ENCODE measurements at regions not wholly inside any gene's neighbourhood (a gene's known extent, or its start where the extent isn't known, plus 50 kb on each side); places are given as distances from the start of the nearest gene placed in this dataset.
"Not testable (repeated sequence)": the region's sequence is repeated elsewhere in the genome, so short reads cannot be mapped to it uniquely, and the experiment has no call there.

DNA sequence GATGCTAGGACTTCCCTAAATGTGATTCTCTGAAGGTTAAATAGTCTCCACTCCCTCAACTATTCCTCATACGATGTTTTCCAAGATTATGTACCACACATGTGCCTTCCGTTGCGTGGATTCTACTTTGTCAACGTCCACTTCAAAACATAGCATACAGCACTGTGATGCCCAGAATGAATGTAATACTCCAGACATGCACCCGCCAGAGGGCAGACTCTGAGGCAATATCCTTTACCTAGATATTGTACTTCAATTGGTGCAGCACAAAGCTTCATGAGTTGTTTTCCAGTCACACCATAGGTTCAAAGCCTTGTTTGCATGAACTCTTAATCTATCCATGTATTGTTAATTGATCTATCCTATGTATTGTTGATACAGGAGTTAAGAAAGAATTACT, 201.0 kb upstream of the NABP1 start:
- no peak for DNase-seq

DNA sequence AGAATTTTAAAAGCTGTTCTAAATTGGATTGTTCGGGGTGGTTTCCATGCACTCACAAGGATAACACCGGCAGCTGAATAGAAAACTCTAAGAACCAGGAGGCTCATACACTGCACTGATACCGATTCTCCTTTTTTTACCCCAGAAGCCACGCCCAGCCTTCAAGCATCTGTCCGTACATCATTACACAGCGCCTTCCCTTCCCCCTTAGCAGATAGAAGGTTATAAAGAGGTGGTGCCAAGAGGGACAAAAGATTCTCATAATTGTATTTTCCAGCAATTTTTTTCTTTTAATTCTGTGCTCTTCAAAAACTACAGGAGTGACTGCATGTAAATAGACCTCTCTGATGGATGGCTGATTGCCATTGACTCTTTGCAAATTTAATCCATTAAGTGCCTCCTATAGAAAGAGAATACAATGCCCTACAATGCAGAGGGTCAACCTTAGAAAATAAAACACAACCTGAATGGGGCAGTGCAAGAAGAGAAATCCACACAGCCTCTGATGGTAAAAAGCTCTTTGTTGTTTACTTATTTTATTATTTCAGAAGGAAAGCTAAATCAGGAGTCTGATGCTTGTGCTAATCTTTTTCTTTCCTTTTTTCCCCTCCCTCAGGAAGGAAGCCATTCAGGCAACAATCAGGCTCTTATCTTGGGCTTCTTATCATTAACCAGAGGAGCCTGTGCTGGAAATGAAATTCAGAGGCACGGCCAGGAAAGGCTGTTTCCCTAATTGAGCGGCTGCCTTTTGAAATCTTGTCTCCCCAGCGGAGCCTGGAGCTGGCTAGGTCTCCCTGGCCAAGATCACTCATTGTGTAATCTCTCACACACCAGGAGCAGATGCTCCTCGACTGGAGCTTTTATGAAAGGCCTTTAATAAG, 198.9 kb upstream of the NABP1 start:
- DNase-seq, result peak; percentile 88

DNA sequence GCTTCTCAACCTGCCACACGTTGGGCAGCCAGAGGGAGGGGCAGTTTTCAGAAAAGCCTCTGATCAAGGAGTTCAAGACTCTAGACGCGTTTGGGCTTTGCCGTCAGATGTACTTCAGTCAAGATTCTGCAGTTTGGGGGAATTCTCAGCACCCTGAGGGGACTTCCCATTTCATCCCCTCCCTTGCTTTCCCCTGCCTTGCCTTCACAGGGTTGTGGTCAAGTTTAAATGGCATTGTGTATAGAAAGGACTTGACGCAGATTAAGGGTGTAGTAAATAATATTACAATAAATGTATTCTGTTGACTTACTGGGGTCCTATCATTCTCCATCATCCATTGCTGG, 198.3 kb upstream of the NABP1 start:
- DNase-seq, result no peak

DNA sequence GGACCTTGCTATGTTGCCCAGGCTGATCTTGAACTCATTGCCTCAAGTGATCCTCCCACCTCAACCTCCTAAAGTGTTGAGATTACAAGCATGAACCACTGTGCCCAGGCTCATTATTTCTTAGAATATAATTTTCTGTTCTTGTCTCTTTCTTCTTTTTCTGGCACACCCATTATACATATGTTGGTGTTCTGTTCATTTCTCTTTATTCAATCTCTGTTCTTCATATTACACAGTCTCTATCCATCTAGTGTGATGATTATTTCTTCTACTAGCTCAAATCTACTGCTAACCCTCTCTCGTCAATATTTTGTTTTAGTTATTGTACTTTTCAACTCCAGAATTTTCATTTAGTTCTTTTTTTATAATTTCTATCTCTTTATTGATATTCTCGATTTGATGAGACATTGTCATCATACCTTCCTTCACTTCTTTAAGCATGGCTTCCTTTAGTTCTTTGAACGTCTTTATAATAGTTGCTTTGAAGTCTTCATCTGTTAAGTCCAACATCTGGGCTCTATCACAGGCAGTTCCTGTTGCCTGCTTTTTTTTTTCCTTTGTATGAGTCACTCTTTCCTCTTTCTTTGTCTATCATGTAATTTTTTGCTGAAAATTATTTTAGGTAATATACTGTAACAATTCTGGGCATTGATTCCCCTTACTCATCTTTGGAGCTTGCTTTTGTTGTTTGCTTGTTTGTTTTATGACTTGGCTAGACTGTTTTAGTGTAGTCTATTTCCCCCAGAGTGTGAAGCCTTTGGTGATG, 196.4 kb upstream of the NABP1 start:
- DNase-seq, result no peak

DNA sequence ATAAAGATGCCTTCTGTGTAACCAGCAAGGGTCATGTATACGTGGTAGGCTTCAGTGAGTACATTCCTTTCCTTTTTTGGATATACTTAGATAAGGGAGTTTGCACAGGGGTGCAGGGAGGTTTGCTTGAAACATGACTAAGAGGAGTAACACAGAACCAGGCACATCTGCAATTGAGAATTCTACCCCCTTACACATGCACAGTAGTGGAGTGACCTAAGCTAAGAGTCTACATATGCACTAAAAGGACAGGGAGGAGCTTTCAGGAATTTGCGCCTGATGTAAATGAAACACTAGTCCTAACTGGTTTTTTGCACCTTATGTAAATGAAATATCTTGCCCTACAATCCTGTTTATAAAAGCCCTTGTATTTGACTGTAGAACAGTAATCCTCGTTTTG, 194.8 kb upstream of the NABP1 start:
- DNase-seq, result no peak

DNA sequence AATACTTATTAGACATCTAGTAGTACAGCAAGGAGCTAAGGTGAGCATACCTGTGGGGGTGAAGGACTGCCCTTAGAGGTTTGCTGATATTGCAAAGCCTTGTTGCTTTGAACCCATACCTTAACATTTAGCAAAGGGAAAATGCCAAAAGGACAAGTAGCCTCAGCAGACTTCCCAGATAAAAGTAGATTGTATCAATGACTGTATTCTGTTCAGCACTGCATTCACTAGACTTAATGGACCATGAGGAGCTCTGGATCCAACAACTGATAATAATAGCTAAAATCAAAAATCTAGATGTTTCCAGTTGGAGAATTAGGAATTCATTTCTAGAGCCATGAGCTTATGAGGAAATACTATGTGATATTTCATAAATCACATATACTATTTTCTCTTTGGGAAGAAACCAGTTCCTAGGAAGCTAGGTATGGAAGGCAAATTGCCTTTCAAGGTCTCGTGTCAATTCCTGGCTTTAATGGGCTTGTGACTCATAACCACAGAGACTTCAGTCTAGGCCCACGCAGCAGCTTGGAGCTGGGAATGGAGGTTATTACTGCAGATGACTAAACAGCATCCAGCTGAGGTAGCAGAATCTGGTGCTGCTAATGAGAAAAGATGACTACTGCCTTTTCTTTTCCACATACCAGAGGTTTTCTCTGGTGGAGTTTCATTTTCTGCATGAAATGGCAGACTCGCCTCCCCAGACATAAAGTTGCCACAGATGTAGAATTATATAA, 191.2 kb upstream of the NABP1 start:
- no peak for DNase-seq

DNA sequence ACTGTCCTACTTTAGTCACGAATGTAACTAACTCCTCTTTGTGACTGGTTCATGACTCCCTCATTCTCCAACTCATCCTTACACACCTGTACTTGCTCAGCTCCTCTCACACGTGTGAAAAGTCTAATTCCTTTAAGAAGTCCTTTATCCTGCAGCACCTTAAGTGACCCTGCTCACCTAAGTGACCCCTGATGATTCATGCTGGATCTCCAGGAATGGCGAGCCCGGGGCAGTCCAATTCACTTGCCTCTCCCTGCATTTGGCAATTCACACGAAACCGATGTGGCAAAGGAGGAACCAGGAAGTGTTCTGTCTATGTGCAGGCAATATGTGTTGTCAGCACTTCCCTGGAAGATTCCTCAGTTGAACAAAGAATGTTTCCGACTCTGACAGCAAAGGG, 189.8 kb upstream of the NABP1 start:
- no peak for DNase-seq

DNA sequence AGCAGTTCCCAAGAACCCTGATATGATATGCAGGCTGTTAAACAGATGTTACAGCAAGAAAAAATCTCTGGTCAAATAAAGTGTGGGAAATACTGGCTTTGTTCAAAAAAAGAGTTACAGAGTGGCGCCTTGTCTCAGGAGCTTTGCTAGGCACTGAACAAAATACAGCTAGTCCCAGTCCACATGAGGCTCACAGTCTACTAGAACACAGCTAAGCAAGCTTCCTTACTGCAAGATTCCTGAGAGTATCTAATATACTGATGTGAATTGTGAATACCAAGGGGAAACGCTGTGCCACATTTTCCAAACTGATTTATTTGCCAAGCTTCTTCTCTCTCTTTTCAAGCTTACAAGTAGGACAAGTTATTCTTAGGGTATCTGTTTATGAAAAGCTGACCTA, 188.8 kb upstream of the NABP1 start:
- no peak for DNase-seq

DNA sequence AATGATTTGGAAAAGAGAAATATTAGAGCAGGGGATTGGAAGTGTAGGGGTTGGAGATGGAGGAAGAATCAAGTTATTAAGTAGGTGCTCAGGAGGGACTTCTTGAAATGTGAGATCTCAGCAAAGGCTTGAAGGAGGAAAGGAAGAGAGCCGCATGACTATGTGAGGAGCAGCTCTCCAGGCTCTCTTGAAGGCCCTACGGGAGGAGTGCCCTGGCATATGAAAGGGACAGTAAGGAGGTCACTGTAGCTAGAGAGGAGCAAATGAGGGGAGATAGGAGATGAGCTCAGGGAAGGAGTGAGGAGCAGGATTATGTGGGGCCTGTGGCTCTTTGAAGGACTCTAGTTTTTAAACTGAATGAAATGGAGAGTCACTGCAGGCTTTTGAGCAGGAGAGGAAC, 181.1 kb upstream of the NABP1 start:
- no peak for DNase-seq

DNA sequence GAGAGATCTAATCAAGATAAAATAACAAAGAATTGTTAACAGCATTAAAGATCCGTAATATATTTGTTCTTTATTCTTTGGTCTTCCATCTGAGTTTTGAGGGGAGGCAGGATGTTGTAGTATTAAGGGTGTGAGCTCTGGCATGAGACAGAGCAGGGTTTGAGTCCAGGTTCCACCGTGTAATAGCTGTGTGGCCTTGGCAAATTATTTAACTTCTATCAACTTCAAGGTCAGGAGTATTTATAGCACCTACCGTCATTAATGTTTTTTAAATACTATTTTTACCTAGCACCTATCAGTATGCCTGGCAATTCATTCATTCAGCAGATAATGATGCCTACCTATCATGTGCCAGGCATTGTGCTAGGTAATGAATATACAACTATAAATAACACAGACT, 180.1 kb upstream of the NABP1 start:
- DNase-seq, result no peak

DNA sequence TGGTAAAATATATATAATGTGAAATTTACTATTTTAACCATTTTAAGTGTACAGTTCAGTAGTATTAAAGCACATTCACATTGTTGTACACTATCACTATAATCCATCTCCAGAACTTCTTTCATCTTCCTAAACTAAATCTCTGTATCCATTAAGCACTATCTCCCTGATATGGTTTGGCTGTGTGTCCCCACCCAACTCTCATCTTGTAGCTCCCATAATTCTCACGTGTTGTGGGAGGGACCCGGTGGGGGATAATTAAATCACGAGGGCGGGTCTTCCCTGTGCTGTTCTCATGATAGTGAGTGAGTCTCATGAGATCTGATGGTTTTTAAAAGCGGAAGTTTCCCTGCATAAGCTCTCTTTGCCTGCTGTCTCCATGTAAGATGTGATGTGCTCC, 178.9 kb upstream of the NABP1 start:
- DNase-seq, result no peak

DNA sequence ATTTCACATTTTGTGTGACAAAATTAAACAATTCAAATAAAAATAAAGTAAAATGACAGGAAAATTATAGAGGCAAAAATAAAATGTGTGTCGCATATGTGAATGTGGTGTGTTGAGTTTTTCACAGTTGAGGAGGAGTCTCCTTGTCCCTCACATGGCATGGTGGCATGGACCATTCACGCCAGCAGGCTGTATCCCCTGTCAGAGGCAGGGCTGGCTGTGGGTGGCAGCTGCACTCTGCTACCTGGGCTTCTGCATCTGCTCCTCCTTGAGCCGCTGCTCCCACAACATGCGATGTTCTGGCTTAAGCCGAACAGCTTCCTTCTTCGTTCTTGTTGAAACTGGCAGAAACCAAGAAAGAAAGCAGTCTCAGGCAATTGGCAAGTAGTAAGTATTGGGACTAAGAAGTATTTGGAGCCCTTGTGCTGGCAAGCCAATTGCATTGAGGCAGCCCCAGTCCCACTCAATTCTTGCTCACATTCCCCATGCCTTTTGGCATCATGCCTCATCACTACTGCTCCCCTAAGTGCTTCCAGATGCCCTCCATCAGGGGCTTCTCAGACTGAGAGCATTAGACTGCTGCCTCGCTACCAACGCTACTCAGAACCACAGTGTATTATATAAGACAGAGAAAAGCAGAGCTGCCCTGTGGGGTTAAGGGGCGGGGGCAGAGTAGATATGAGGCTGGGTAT, 177.9 kb upstream of the NABP1 start:
- no peak for DNase-seq

DNA sequence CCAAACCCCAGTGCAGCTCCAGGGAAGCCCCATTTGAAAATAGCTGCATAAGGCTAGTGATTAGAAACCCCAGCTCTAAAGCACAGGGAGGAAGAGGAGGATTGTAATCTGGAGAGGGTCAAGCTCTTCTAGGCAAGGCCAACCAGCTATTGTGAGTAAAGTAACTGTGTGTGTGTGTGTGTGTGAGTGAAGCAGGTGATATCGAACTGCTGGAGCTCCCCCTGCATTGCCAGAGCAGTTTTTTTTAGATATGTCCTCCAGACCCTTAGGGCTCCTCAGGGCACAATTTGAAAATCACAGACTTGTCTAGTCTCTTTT, 177.4 kb upstream of the NABP1 start:
- no peak for DNase-seq

DNA sequence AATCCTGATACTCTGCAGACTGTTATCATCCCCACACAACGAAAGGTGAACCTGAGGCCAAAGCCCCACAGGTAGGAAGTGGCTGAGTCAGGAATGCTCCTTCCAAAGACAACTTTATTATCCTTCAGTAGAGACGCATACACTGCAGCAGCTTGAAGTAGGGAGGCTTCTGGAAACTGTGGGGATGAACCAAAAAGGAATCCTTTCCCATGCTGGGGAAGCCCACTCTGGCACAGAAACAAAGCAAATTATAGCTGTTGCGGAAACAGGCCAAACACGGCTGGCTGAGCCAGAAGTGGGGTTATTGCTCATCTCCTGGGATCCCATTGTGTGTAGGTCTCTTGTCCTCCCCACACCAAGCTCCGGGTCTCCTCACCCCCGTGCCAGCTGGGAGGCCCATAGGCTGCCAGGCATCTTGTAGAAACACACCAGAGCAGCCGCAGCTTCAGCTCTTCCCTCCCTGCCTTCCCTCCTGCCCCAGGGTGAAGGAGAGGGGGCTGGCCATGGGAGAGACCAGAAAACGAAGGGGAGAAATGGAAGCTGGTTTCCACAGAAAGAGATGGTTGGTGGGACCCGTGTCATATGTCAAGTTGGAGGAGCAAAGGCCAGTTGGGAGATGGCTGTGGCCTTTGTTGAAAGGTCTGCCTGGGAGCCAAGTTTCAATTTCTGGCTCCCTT, 176.9 kb upstream of the NABP1 start:
- DNase-seq, result no peak

DNA sequence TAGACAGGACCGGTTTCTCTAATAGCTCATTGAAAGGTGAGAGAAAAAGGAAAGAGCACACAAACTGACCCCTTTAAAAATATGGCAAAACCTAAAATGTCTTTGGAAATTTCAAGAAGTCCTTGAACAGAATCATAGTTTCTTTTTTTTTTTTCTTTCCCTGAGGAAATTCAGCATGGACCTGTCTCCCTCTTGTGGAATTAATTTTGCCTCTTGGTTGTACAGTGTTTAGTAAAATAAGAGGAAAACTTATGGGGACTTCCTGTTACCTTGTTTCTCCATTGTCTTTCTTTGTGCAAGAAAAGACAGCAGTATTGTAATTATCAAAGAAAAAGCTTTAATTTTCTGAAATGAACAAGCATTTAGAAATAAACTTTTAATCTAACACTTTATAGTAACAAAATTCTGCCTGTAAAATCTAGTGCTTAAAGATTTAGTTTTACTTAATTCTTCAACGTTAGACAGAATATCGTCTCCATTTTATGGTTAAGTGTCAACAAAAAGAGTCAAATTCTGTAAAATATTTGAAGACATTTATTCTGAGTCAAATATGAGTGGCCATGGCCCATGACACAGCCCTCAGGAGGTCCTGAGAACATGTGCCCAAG, 176.3 kb upstream of the NABP1 start:
- peak; percentile 33 for DNase-seq

DNA sequence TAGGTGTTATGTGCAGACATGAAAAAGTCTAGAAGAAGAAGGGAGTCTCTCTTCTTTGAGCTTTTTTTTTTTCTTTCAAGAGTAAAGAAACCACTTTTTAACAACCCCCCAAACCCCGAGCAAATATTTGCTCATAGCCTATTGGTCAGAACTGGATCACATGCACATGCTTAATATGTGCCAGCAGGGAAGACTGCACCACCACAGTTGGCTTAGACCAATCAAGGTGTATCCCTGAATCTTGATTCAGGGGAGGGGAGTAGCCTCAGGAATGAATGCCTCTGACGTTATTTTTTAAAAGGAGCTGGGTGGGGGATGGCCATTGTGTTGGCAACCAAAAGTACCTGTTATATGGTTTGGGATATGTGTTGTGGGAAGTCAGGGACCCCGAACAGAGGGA, 171.4 kb upstream of the NABP1 start:
- DNase-seq, result no peak

DNA sequence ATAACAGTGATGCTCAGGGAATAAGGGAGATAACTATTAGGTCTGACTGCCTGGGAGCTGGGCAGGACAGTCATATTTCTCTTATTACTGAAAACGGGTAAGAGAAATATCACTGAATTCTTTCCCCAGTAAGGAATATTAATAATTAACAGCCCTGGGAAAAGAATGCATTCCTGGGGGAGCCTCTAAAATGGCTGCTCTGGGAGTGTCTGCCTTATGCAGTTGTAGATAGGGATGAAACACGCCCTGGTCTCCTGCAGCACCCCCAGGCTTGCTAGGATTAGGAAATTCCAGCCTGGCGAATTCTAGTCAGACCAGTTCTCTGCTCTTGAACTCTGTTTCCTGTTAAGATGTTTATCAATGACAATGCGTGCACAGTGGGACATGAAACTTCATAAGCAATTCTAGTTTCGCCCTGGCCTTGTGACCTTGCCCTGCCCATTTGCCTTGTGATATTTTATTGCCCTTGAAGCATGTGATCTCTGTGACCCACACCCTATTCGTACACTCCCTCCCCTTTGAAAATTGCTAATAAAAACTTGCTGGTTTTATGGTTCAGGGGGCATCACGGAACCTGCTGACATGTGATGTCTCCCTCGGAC, 170.6 kb upstream of the NABP1 start:
- not testable (repeated sequence) for DNase-seq

DNA sequence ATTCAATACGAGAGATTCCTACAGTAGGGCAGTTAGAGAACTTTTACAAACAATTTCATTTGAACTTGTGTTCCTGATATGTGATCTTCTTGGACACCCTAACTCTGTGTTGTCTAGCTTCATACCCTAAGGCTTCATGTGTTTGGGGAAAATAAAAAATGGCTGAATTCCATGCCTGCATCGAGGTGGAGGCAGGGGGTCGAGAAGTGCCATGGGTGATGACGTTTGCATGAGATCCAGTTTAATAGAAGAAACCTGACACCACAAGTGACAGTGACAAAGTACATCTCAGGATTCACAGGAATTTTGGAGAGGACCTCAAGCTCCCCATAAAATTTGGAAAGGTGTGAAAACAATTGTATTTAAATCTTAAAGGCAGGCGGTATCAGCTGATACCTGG, 169.2 kb upstream of the NABP1 start:
- no peak for DNase-seq

DNA sequence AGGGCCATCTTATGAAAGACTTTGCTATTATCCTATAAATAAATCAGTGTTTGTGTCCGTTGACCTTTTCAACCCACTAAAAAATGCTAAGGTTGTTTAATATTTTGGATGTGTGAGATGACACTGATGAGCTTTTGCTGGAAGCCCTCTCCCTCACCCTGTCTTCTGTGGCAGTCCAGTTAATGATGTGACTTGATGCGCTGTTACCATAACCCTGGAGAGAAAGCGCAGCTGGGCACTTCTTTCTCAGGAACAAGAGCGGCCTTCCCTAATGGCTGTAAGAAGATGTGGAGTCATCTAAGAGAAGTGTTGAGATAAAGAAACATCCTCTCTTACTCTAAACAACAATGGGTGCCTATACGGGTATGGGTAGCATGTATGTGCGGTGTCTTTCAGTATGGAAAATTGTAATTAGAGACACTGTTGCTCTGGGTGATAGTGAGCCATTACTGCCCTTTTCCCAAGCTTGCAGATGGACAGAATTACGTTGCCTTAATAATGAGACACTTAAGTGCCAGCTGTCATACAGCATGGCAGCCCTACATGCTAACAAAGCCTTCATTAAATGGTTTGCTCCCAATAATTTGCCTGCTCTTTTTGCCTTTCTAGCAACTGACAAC, 165.6 kb upstream of the NABP1 start:
- DNase-seq, result peak; percentile 41

DNA sequence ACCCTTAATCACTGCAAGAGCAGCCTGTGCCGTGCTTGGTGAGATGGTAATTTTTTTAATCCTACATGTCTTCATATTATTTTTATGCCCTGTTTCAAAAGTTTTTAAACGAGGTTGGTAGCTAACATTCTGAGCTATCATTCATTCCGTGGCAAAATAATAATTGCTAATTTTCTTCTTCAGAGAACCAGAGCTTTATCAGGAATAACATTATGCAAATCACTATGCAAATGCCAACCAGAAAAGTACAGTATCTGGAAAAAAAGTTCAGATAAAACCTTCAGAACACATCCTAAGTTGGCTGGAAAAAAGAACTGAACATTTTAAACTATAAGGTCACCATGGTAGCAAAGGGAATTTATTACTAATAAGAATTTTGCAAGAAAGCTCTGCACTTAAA, 165.1 kb upstream of the NABP1 start:
- DNase-seq, result no peak

DNA sequence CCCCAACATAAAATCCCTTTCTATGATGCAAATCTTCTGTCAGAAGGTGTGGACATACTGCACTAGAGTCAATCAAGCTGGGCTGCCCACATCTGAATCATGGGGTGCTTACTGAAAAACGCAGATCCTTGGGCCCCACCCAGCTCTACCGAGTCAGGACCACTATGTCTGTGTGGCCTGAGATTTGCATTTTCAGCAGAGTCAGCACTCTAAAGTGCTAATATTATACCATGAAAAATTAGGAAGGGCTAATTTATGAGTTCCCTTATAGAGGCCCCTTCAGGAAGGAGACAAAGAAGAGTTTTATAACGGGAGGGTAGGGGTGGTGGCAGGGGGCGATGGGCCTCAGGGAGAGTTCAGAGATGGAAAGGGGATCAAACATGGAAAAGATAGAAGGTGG, 163.3 kb upstream of the NABP1 start:
- no peak for DNase-seq
